IgD-negative memory B cell (primary cell): ENCODE measurements at regions not wholly inside any gene's neighbourhood (a gene's known extent, or its start where the extent isn't known, plus 50 kb on each side); places are given as distances from the start of the nearest gene placed in this dataset.
A peak's percentile ranks its signal among the peaks of the same experiment; 100 is the strongest.

Source experiments
- H3K27ac Mint-ChIP-seq, 3 donors: one replicate each; pipeline ENCODE4 v1.8.0; 2020 to 2022; ENCODE audit warnings: mild to moderate bottlenecking in 3 of 3, mixed read lengths in 3 of 3, moderate library complexity in 1 of 3
- H3K27me3 Mint-ChIP-seq: one replicate; pipeline ENCODE4 v1.8.0; 2021; ENCODE audit warnings: mixed read lengths
- H3K36me3 Mint-ChIP-seq: one replicate; pipeline ENCODE4 v1.8.0; 2020; ENCODE audit warnings: mild to moderate bottlenecking, mixed read lengths
- H3K4me1 Mint-ChIP-seq, 3 donors: one replicate each; pipeline ENCODE4 v1.8.0; 2020 to 2022; ENCODE audit warnings: mixed read lengths in 3 of 3, mild to moderate bottlenecking in 1 of 3
- H3K4me3 Mint-ChIP-seq, 4 donors: one replicate each; pipeline ENCODE4 v1.8.0; 2020 to 2022; ENCODE audit warnings: mild to moderate bottlenecking in 4 of 4, mixed read lengths in 4 of 4, moderate library complexity in 3 of 4
- H3K9me3 Mint-ChIP-seq, 3 donors: one replicate each; pipeline ENCODE4 v1.8.0; 2020 to 2021; ENCODE audit warnings: mixed read lengths in 3 of 3, mild to moderate bottlenecking in 1 of 3

DNA sequence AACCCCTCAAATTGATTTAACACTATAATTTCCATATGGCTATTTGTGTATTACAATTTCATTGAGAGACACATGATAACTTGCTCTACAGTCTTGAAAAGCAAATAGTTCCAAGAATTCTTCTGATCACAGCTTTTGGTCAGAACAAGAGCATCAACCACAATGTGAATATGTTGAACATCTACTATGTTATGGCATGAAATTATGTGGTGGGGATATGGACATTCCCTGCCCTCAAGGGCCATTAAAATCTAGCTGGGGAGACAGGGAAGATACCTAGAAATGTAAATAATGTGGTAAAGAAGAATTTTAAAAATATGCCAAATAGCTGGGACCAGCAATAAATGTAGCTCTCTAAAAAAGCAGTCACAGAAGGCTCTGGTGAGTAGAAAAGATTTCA lies 262.2 kb downstream of the FZD1 start:
- Mint-ChIP-seq H3K9me3 (peaks cover 0 to 2% (median 1%) of the 10 kb centered on the region in 3 donors), H3K27ac (no peak overlapping the region), H3K36me3 (peaks cover 2% of the 10 kb centered on the region), H3K27me3 (peaks cover 4% of the 10 kb centered on the region), H3K4me3 (no peak overlapping the region), H3K4me1 (no peaks in the 10 kb centered on the region)

- peaks cover 1% of the 10 kb centered on the region for H3K27me3 Mint-ChIP-seq
- no peak overlapping the region for H3K27ac Mint-ChIP-seq
- no peaks in the 10 kb centered on the region for H3K4me1 Mint-ChIP-seq
- H3K4me3 Mint-ChIP-seq, result no peak overlapping the region
- H3K9me3 Mint-ChIP-seq, result peaks cover 3 to 8% (median 8%) of the 10 kb centered on the region in 3 donors
- H3K36me3 Mint-ChIP-seq, result peaks cover 2% of the 10 kb centered on the region
Measured at GRCh38 chr7:91527460-91527859, 263.2 kb downstream of the FZD1 start.

GRCh38 chr7:91533996-91534395 lies 269.8 kb downstream of the FZD1 start:
- Mint-ChIP-seq H3K36me3 (no peaks in the 10 kb centered on the region), H3K4me3 (no peak overlapping the region), H3K9me3 (peaks cover 2 to 11% (median 9%) of the 10 kb centered on the region in 3 donors), H3K27me3 (peaks cover 4% of the 10 kb centered on the region), H3K27ac (no peak overlapping the region), H3K4me1 (no peaks in the 10 kb centered on the region)

DNA sequence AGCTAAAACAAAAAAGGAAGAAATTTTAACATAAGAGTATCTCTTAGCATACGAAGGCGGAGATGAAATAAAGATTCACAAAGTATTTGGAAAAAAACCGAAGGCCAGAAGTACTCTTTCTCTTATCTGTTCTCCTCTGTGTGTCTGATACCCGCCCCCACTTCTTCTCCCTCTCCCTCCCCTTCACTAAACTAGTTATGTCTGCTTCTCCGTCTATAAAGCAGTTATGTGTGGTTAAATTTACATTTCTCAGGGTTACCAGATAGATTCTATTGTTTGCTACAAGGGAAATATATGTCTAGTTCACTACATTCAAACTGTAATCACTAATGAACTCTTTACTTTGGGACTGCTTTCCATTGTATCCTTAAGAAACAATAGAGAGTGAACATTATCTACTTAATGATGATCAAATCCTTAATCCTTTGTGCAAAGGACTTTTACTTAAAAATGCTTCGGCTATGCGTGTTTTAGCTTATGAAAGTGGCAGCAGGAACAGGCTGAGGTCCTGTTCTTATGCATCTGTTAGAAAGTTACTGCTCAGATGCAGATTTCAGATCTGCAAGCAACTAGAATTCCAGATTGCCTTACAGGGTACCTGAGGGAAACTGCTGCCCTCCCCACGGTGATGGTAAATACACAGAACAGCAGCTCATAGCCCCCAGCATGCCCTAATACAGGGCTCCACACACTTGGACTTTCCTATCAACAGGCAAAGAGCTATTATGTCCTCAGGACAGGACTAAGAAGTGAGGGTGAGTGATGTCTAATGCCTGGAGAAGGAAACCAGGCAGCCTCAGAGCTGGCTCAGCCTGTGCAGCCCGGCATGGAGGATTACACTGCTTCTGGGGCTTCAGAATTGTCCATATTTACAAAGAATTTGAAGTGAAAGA lies 273.3 kb downstream of the FZD1 start:
- Mint-ChIP-seq H3K27ac (no peak overlapping the region), H3K36me3 (no peaks in the 10 kb centered on the region), H3K27me3 (peaks cover 5% of the 10 kb centered on the region), H3K4me3 (no peak overlapping the region), H3K9me3 (peaks cover 0 to 5% (median under 1%) of the 10 kb centered on the region in 3 donors), H3K4me1 (no peaks in the 10 kb centered on the region)

DNA sequence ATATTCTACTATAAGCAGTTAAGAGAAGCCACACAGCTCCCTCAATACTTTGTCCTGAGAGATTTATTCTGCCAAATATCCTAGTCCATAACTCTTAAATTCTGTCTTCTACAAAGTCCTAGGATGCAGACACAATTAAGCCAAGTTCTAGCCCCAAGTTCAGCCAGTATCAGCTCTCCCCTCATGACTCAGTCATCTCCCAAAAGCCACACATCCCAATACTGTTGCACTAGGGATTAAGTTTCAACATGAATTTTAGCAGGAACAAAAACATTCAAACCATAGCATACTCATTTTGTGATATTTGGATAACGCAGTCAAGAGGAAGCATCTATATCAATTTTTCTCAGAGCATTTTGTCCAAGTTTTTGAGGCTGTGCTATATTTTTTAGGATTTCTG lies 277.4 kb downstream of the FZD1 start:
- Mint-ChIP-seq H3K9me3 (peaks cover 0 to 3% (median 0%) of the 10 kb centered on the region in 3 donors), H3K27me3 (peaks cover 9% of the 10 kb centered on the region), H3K36me3 (no peaks in the 10 kb centered on the region), H3K27ac (no peak overlapping the region), H3K4me1 (no peaks in the 10 kb centered on the region), H3K4me3 (no peak overlapping the region)

GRCh38 chr7:91543646-91544045 lies 279.4 kb downstream of the FZD1 start:
- H3K4me3 Mint-ChIP-seq, result no peak overlapping the region
- peaks cover 0 to 3% (median 0%) of the 10 kb centered on the region in 3 donors for H3K9me3 Mint-ChIP-seq
- H3K27ac Mint-ChIP-seq, result no peak overlapping the region
- H3K36me3 Mint-ChIP-seq, result no peaks in the 10 kb centered on the region
- H3K27me3 Mint-ChIP-seq, result peaks cover 5% of the 10 kb centered on the region
- H3K4me1 Mint-ChIP-seq, result no peaks in the 10 kb centered on the region

DNA sequence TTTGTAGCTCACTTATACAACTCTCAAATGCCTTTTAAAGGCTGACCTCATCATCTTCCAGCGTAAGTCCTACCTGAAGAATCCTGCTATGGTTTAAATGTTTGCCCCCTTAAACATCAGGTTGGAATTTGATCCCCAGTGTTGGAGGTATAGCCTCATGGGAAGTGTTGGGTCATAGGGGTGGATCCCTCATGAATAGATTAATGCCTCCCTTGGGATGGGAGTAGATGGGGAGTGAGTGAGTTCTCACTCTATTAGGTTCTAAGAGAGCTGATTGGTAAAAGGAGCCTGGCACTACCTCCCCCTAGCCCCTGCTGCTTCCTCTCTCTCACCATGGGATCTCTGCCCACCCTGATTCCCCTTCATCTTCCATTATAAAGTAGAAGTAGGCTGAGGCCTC lies 285.6 kb downstream of the FZD1 start:
- peaks cover 2% of the 10 kb centered on the region for H3K27me3 Mint-ChIP-seq
- peaks cover 0 to 1% (median 0%) of the 10 kb centered on the region in 3 donors for H3K4me1 Mint-ChIP-seq
- no peak overlapping the region for H3K27ac Mint-ChIP-seq
- no peaks in the 10 kb centered on the region for H3K36me3 Mint-ChIP-seq
- peaks cover 0 to 2% (median 0%) of the 10 kb centered on the region in 3 donors for H3K9me3 Mint-ChIP-seq
- H3K4me3 Mint-ChIP-seq, result no peak overlapping the region

DNA sequence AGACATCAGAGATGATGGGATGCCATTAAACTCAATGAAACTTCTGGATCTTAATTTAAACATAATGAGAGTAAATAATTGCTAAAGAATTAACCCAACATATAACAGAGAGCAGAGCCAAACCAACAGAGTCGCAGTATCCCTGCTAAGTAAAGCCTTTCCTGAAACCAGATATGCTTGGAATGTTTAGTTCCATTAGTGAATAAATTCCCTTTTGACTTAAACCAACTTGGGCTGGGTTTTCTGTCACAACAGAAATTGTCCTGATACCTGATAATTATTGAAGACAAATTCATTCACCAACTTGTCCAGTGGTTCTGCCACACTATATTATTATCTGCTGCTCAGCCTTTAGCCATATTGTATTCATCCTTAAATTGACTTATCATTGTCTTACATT lies 286.7 kb downstream of the FZD1 start:
- Mint-ChIP-seq H3K4me3 (no peak overlapping the region), H3K36me3 (no peaks in the 10 kb centered on the region), H3K27ac (no peak overlapping the region), H3K27me3 (no peaks in the 10 kb centered on the region), H3K9me3 (peaks cover 0 to 2% (median 0%) of the 10 kb centered on the region in 3 donors), H3K4me1 (peaks cover 0 to 1% (median 0%) of the 10 kb centered on the region in 3 donors)

DNA sequence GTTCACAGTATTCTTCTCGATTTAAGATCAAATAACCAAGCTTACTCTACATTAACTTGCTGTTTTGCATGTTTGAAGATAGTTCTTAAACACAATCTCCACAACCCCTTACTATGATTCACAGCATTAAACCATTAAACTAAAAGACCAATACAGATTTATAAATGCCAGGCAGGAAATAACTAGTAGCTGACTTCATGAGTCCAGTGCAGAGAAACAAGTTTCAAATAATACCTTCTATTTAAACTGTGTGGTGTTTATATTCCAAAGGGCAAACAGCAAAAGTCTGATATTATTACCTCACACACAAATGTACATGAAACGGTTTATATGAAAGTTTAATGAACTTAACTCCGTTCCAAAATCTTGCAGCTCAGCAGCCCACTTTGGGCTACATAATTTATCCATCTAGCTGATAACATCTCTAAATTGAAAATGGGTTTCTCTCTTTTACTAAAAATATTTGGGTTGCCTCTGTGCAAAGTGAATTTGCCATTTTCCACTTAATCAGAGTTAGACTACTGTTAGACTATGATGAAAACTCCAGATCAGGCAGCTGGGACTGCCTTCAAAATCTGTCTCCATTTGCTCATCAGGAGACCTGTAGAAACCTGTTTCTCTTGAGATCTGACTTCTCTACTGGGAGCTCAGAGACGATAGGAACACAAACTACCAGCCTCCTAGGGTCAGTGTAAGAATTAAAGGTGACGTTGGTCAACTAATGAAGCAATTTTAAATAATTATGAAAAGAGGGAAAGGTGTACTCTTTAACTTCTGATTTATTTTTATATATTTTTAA lies 287.3 kb downstream of the FZD1 start:
- Mint-ChIP-seq H3K9me3 (peaks cover 0 to 2% (median 0%) of the 10 kb centered on the region in 3 donors), H3K36me3 (no peaks in the 10 kb centered on the region), H3K27me3 (no peaks in the 10 kb centered on the region), H3K27ac (no peak overlapping the region), H3K4me1 (peaks cover 0 to 1% (median 0%) of the 10 kb centered on the region in 3 donors), H3K4me3 (no peak overlapping the region)

DNA sequence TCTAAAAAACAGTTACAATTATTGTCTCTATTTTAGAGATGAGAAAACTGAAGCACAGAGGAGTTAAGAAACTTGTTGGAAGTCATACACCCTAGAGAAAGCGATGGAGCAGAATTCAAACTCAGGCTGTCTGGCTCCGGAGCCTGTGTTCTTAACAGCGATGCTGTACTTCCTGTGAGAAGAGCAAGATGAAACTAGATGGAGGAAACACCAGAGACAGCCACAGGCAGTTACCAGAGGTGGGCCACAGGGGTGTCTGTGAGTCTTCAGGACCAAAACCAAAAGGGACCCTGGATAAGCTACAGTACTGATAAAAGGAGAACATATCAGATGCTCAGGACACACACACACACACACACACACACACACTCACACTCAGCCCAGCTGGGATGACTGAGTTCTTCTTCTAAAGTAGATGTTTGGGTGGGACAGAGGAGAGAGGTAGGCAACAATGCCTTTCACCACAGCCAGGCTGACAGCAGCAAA lies 289.2 kb downstream of the FZD1 start:
- H3K4me1 Mint-ChIP-seq, result peaks cover 0 to 1% (median 0%) of the 10 kb centered on the region in 3 donors

GRCh38 chr7:91554883-91555282 lies 290.6 kb downstream of the FZD1 start:
- H3K36me3 Mint-ChIP-seq, result no peaks in the 10 kb centered on the region
- no peaks in the 10 kb centered on the region for H3K9me3 Mint-ChIP-seq
- H3K27ac Mint-ChIP-seq, result no peak overlapping the region
- H3K27me3 Mint-ChIP-seq, result peaks cover 3% of the 10 kb centered on the region
- peaks cover 0 to 1% (median 0%) of the 10 kb centered on the region in 3 donors for H3K4me1 Mint-ChIP-seq
- no peak overlapping the region for H3K4me3 Mint-ChIP-seq

More for the DNA sequence above, 289.2 kb downstream of the FZD1 start:
- Mint-ChIP-seq H3K9me3 (peaks cover 0 to 2% (median 0%) of the 10 kb centered on the region in 3 donors), H3K27ac (no peak overlapping the region), H3K4me3 (no peak overlapping the region), H3K36me3 (no peaks in the 10 kb centered on the region), H3K27me3 (no peaks in the 10 kb centered on the region)

GRCh38 chr7:91556239-91556638 lies 292.0 kb downstream of the FZD1 start:
- Mint-ChIP-seq H3K9me3 (no peaks in the 10 kb centered on the region), H3K27ac (peak overlapping the region in 1 of 3 donors; percentile 31), H3K36me3 (no peaks in the 10 kb centered on the region), H3K4me1 (peaks cover 0 to 1% (median under 1%) of the 10 kb centered on the region in 3 donors), H3K27me3 (peaks cover 3% of the 10 kb centered on the region), H3K4me3 (no peak overlapping the region)

GRCh38 chr7:91556956-91557650 lies 292.9 kb downstream of the FZD1 start:
- no peaks in the 10 kb centered on the region for H3K36me3 Mint-ChIP-seq
- no peaks in the 10 kb centered on the region for H3K9me3 Mint-ChIP-seq
- H3K27ac Mint-ChIP-seq, result peak overlapping the region in 1 of 3 donors; percentile 31
- peaks cover 3% of the 10 kb centered on the region for H3K27me3 Mint-ChIP-seq
- H3K4me1 Mint-ChIP-seq, result peaks cover 0 to 3% (median 2%) of the 10 kb centered on the region in 3 donors
- no peak overlapping the region for H3K4me3 Mint-ChIP-seq

GRCh38 chr7:91557789-91558404 lies 293.7 kb downstream of the FZD1 start:
- Mint-ChIP-seq H3K4me3 (no peak overlapping the region), H3K36me3 (no peaks in the 10 kb centered on the region), H3K4me1 (peaks cover 0 to 3% (median 2%) of the 10 kb centered on the region in 3 donors), H3K27ac (no peak overlapping the region), H3K27me3 (peaks cover 3% of the 10 kb centered on the region), H3K9me3 (no peaks in the 10 kb centered on the region)
